GM19452 (cell line): ENCODE measurements at regions not wholly inside any gene's neighbourhood (a gene's known extent, or its start where the extent isn't known, plus 50 kb on each side); places are given as distances from the start of the nearest gene placed in this dataset.

Source experiments
- ATAC-seq: cut with Tn5 transposase; IDR thresholded peaks from one replicate; pipeline ENCODE4 v1.9.1; 2021; ENCODE audit not compliant: unreplicated experiment

DNA sequence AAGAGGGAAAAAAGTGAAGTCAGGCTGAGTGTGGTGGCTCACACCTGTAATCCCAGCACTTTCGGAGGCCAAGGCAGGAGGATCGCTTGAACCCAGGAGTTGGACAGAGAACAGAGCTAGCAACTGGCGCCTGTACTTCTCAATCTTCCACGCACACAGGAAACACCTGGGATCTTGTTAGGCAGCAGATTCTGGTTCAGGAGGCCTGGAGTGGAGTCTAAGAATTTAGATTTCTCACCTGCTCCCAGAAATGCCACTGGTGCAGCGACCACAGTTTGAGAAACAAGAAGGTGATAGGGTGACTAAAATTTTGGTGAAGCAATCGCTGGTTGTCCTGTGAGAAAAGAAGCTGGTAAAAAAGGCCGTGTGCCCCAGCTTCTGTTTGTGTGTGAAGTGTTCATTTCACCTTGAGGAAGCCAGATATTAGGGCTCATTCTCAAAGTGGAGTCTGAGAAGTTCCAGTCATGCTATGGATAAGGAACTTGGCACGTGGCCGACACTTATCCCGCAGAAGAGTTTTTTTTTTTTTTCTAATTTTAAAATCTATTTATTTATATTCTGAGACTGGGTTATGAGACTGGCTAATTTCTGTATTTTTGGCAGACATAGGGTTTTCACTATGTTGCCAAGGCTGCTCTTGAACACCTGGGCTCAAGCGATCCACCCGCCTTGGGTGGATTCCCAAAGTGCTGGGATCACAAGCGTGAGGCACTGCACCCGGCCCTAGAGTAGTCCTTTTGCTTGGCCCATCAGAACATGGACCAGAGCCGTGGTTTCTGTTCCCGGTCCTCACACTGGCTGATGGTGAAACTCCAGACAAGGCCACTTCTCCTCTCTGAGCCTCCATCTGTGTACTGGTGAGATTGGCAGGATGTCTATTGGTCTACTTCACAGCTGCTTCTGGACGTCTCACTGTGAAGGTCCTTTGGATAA is 324.6 kb upstream of the PROK2 start:
- ATAC-seq: no peak

GRCh38 chr3:72105306-72105705 is 320.4 kb upstream of the PROK2 start:
- no peak for ATAC-seq

GRCh38 chr3:72102112-72102616 is 317.2 kb upstream of the PROK2 start:
- peak; percentile 52 for ATAC-seq

DNA sequence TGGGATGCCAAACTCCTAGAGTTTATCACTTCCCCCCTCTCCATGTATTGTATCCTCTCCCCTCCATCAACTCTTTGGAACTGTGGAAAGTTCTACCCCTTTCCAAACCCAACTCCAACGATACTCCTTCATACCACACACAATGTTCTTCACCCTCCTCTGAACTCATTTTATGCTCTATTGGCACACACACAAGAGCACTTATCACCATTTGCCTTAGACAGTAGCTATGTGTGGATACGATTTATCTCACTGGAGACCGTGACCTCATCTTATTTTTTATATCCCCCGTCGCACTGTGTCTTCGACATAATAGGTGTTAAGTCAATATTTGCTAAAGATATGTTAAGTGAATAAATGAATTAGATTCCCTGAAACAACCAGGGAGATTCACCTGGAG is 316.5 kb upstream of the PROK2 start:
- no peak for ATAC-seq

- peak; percentile 63 for ATAC-seq
Observed at GRCh38 chr3:72100601-72101187, 315.7 kb upstream of the PROK2 start.

DNA sequence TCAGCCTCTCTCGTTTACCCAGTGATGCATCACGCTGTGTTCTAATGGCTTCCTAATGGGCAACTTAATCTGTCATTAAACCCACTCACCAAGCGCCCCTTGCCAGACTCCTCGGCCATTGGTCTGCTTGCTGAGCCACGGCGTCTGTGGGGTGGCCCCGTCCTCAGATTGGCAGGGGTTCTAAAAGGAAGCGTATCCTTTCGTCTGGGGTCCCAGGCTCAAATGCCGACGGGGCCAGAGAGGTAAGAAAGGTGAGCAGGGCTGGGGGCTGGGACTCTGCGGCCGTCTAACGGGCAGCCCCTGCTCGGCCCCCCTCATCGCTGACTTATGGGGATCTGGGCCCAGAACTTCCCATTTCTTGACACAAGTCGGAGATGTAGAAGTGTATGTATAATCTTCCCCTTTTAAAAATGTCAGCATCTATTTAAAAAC is 315.1 kb upstream of the PROK2 start:
- no peak for ATAC-seq

- no peak for ATAC-seq
Observed at GRCh38 chr3:72099326-72100079, 314.6 kb upstream of the PROK2 start.

- ATAC-seq: no peak
Observed at GRCh38 chr3:72097053-72097452, 312.1 kb upstream of the PROK2 start.

GRCh38 chr3:72095521-72095920 is 310.6 kb upstream of the PROK2 start:
- no peak for ATAC-seq

GRCh38 chr3:72093992-72094334 is 309.0 kb upstream of the PROK2 start:
- no peak for ATAC-seq

- no peak for ATAC-seq
Observed at GRCh38 chr3:72093270-72093991, 308.5 kb upstream of the PROK2 start.

- ATAC-seq: no peak
Observed at GRCh38 chr3:72092778-72093177, 307.8 kb upstream of the PROK2 start.

DNA sequence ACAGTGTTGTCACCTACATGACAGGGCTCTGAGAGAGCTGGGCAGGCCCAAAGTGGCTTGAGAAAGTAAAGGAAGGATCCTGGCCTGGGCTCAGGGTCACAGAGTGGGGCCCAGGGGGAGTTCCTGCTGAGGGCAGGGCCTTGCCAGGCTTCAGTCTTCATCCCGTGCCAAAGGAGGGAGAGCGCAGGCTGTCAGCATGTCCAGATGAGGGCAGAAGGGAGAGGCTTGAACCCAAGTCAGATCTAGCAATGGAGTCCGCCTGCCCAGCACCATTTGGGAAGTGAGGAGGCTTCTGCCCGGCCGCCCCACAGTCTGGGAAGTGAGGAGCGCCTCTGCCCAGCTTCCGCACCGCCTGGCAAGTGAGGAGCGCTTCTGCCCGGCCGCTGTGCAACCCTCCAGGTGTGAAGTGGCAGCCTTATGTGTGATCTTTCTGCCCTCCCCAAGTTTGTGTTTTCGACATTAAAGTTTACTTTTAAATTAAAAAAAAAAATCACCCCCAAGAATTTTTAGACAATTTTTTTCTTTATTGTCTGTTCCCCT is 303.6 kb upstream of the PROK2 start:
- no peak for ATAC-seq

DNA sequence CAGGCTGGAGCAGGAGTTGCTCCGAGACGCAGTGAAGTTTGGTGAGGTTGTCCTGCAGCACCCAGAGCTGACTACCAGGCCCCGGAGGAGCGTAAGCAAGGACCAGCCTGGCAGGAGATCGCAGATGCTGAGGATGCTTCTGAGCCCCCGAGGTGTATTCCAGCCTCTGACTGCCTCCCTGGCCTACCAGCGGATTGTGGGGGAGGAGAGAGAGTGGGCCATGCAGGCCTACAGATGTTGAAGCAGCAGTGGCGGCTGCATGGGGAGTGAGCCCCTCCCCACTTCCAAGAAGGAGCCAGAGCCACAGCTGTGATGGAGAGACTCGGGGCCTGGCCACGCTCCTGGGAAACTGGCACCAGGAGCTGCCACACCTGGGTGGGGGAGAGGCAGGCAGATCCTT is 302.5 kb upstream of the PROK2 start:
- no peak for ATAC-seq

DNA sequence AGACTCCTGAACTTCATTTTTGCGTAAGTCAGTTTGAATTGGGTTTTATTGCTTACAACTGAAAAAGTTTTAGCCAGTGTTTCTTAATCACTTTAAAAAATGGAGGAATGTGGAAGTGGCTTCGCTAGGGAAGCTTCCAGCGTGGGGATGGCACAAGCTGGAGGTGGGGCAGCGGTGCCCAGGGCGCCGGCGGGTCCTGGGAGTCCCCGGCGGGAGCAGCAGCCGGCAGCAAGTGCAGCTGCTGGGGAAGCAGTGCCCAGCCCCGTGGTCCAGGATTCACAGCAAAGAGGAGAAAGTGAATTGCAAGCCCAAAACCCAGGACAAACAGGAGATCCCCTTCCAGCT is 301.8 kb upstream of the PROK2 start:
- ATAC-seq: no peak

DNA sequence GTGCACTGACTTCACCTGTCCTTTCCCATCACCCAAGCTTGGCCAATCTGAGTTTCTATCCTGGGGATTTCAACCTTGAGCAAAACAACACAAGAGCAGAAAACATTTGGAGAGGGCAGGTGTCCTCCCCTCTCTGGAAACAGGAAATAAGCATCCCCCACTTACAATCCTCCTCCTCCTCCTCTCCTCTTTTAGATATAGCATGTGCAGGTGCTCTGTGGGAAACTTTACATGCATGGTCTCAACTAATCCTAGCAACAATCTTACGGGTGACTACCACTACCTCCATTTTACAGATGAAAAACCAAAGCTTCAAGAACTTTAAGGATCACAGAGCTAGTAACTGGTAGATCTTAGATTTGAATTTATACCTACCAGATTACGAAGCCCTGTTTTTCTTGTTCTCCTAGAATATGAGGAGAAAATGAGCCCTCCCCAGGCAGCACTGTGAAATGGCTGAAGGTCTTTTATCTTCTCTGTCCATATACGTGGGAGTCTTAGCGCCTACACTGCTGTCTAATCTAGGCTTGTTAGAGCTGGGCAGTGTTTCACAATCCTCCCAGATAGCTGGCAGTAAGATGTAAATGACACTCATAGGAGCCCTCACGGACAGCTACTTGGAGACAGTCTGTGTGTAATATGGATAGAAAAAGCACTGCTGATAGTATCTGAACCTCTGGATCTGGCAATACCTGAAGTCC is 301.2 kb upstream of the PROK2 start:
- ATAC-seq: no peak

DNA sequence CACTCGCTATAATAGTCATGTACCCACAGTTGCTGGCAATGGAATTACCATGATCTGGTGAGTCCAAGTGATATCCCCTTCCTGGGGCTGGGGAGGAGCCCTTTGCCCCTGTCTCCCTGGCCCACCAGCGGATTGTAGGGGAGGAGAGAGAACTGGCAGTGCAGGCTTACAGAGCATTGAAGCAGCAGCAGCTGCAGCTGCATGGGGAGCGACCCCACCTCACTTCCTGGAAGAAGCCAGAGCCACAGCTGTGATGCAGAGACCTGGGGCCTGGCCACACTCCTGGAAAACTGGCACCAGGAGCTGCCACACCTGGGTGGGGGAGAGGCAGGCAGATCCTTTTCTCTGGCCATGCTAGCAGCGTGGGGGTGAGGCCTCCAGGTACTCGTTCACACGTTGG is 300.1 kb upstream of the PROK2 start:
- no peak for ATAC-seq

DNA sequence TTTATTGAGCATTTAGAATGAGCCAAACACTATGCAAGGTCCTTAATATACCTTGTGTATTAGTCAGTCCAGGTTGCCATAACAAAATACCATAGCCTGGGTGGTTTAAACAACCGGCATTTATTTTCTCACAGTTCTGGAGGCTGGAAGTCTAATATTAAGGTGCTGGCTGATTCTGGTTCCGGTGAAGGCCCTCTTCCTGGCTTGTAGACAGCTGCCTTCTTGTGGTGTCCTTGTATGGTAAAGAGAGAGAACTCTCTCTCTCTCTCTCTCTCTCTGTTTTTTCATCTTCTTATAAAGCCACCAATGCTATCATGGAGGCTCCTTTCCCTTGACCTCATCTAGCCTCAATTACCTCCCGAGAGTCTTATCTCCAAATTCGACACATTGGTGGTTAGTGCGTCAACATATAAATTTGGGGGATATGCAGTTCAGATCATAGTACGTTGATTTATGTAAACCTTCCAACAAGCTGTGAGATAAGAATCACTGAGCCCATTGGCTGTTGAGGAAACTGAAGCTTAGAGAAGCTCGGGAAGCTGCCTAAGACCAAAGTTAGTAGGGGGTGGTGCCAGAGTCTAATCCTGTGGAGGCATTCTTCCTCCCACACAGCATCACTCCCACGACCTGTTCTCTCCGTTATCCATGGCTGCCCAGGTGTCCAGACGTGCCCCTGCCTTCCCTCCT is 298.0 kb upstream of the PROK2 start:
- ATAC-seq: peak; percentile 10

DNA sequence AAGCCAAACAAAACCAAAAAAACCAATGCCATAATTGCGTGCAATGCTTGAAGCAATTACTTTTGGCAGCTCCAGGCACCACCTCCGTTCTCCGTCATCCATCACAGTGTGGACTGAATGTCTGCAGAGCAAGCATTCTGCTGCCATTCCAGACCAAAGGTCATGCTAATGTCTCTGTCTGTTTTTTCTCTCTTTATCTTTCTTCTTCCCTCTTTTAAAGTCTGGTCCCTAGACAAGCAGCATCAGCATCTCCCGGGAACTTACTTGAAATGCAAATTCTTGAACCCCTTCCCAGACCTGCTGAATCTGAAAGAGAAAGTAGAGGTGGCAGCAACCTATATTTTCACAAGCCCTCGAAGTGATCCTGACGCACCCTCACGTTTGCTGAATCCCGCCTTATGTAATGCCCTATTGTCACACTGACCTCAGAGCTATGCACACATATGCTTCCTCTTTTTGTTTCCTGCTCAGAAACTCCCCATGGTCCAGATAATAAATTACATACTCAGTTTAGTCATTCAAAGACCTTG is 297.3 kb upstream of the PROK2 start:
- ATAC-seq: peak; percentile 54
